CD14-positive monocyte (primary cell): ENCODE measurements at regions not wholly inside any gene's neighbourhood (a gene's known extent, or its start where the extent isn't known, plus 50 kb on each side); places are given as distances from the start of the nearest gene placed in this dataset.

ENCODE experiments used
- DNase-seq, 3 donors: peaks; one replicate each; pipeline ENCODE4 v3.0.0-alpha.2; 2011 to 2022
- H2AFZ ChIP-seq: 2 replicates; pipeline ENCODE4 v1.6.0; 2012; ENCODE audit warnings: mild to moderate bottlenecking, low read depth, low read length, inconsistent platforms; ENCODE audit not compliant: insufficient read depth, poor library complexity, severe bottlenecking
- H3K27ac ChIP-seq, 2 donors: 1 replicate in 1 of 2; 2 replicates in 1 of 2; pipeline ENCODE4 v1.5.1; 2012 to 2013; ENCODE audit warnings: low read length in 2 of 2, control low read depth in 1 of 2, inconsistent platforms in 1 of 2, low read depth in 1 of 2, mild to moderate bottlenecking in 1 of 2
- H3K27me3 ChIP-seq, 2 donors: one replicate each; pipeline versions ENCODE4 v1.6.0 to v1.6.1; 2011 to 2013; ENCODE audit warnings: low read length in 2 of 2; ENCODE audit not compliant: control insufficient read depth in 2 of 2, insufficient read depth in 2 of 2
- H3K36me3 ChIP-seq, 2 donors: replicated peaks in 1 of 2; 1 replicate in 1 of 2; 2 replicates in 1 of 2; pipeline versions ENCODE4 v1.5.1 to v1.6.1; 2012 to 2013; ENCODE audit warnings: low read length in 2 of 2, control low read depth in 1 of 2, inconsistent platforms in 1 of 2, mild to moderate bottlenecking in 1 of 2; ENCODE audit not compliant: insufficient read depth in 2 of 2, control insufficient read depth in 1 of 2
- H3K4me1 ChIP-seq, 2 donors: 1 replicate in 1 of 2; 2 replicates in 1 of 2; pipeline versions ENCODE4 v1.5.1 to v1.6.1; 2012 to 2013; ENCODE audit warnings: low read length in 2 of 2, control low read depth in 1 of 2, inconsistent platforms in 1 of 2, mild to moderate bottlenecking in 1 of 2, moderate library complexity in 1 of 2; ENCODE audit not compliant: insufficient read depth in 2 of 2, control insufficient read depth in 1 of 2
- H3K4me2 ChIP-seq: replicated peaks from 2 replicates; pipeline ENCODE3; 2012; ENCODE audit warnings: low read length, moderate library complexity, mild to moderate bottlenecking; ENCODE audit not compliant: poor library complexity, severe bottlenecking; ENCODE audit errors: extremely low read depth
- H3K4me3 ChIP-seq, 3 experiments: fragments of 200-600 bp in 1 of 3; sonication (generic) in 1 of 3; replicated peaks in 1 of 3; 1 replicate in 2 of 3; 2 replicates in 1 of 3; pipeline ENCODE4 v1.5.1; 2011 to 2013; ENCODE audit warnings: low read length in 3 of 3, mild to moderate bottlenecking in 3 of 3, control low read depth in 2 of 3, low read depth in 2 of 3, inconsistent platforms in 1 of 3, moderate library complexity in 1 of 3
- H3K79me2 ChIP-seq: 2 replicates; pipeline ENCODE4 v1.6.0; 2012; ENCODE audit warnings: mild to moderate bottlenecking, control low read depth, inconsistent platforms, low read length, moderate library complexity; ENCODE audit not compliant: insufficient read depth
- H3K9ac ChIP-seq: 2 replicates; pipeline ENCODE4 v1.6.0; 2017; ENCODE audit warnings: low read length, mild to moderate bottlenecking; ENCODE audit not compliant: insufficient read depth, poor library complexity, severe bottlenecking
- H3K9me3 ChIP-seq, 2 donors: replicated peaks in 1 of 2; 1 replicate in 1 of 2; 2 replicates in 1 of 2; pipeline versions ENCODE4 v1.5.1 to v1.6.1; 2012 to 2013; ENCODE audit warnings: low read length in 2 of 2, control low read depth in 1 of 2; ENCODE audit not compliant: control insufficient read depth in 1 of 2, insufficient read depth in 1 of 2
- H4K20me1 ChIP-seq: 2 replicates; pipeline ENCODE4 v1.6.0; 2012; ENCODE audit warnings: mild to moderate bottlenecking, low read length, control low read depth, moderate library complexity; ENCODE audit not compliant: insufficient read depth
- H3K27ac Mint-ChIP-seq, 7 donors: one replicate each; pipeline ENCODE4 v1.8.0; 2020; ENCODE audit warnings: mild to moderate bottlenecking in 7 of 7, mixed read lengths in 7 of 7, moderate library complexity in 6 of 7, inconsistent platforms in 2 of 7
- H3K27me3 Mint-ChIP-seq, 3 donors: one replicate each; pipeline ENCODE4 v1.8.0; 2021 to 2022; ENCODE audit warnings: low read depth in 3 of 3, mild to moderate bottlenecking in 3 of 3, mixed read lengths in 3 of 3, moderate library complexity in 3 of 3, inconsistent platforms in 1 of 3
- H3K36me3 Mint-ChIP-seq, 2 donors: one replicate each; pipeline ENCODE4 v1.8.0; 2020; ENCODE audit warnings: mixed read lengths in 2 of 2, inconsistent platforms in 1 of 2, mild to moderate bottlenecking in 1 of 2
- H3K4me1 Mint-ChIP-seq: one replicate; pipeline ENCODE4 v1.8.0; 2020; ENCODE audit warnings: mild to moderate bottlenecking, mixed read lengths
- H3K4me3 Mint-ChIP-seq, 2 donors: one replicate each; pipeline ENCODE4 v1.8.0; 2020; ENCODE audit warnings: mild to moderate bottlenecking in 2 of 2, mixed read lengths in 2 of 2, moderate library complexity in 1 of 2
- H3K9me3 Mint-ChIP-seq, 7 donors: one replicate each; pipeline ENCODE4 v1.8.0; 2020 to 2022; ENCODE audit warnings: mixed read lengths in 7 of 7, mild to moderate bottlenecking in 6 of 7, moderate library complexity in 6 of 7, inconsistent platforms in 2 of 7
- CTCF ChIP-seq: fragments of 200-600 bp; IDR thresholded peaks from one replicate; pipeline ENCODE4 v1.8.0; 2022; ENCODE audit warnings: antibody characterized with exemption, mild to moderate bottlenecking
- WGBS: methylation state at CpG from one replicate; pipeline ENCODE4 v1.1.5; 2013; ENCODE audit warnings: missing lambda C conversion rate; ENCODE audit not compliant: insufficient coverage; 5-methylcytosine and 5-hydroxymethylcytosine counted together
- intact Hi-C, 2 donors: fragments of 100-400 bp; cut with micrococcal nuclease; formaldehyde crosslinking; loops; one replicate each; pipeline versions ENCODE4 v1.15.0 to v1.15.1; 2023

GRCh38 chr21:20570824-20571232 is 427.4 kb upstream of the NCAM2 start:
- H3K4me3 ChIP-seq = no peak overlapping the region
- H3K27ac ChIP-seq = no peak overlapping the region
- DNase-seq = no peak
- 86% methylated on average over 1 of the region's 2 CpGs for WGBS
- H3K27ac Mint-ChIP-seq = no peak overlapping the region
- TF ChIP-seq CTCF = no peak
- H3K9ac ChIP-seq = no peak overlapping the region
- no peak overlapping the region for H2AFZ ChIP-seq
- H3K4me1 Mint-ChIP-seq = no peaks in the 10 kb centered on the region
- no peaks in the 10 kb centered on the region for H4K20me1 ChIP-seq
- no peaks in the 10 kb centered on the region for H3K27me3 ChIP-seq
- no peaks in the 10 kb centered on the region for H3K36me3 ChIP-seq
- H3K9me3 Mint-ChIP-seq = peaks cover 0 to 7% (median 0%) of the 10 kb centered on the region in 7 donors
- no peaks in the 10 kb centered on the region for H3K4me1 ChIP-seq
- intact Hi-C loops = no loop called here
- no peaks in the 10 kb centered on the region for H3K9me3 ChIP-seq
- no peak overlapping the region for H3K4me3 Mint-ChIP-seq
- no peaks in the 10 kb centered on the region for H3K79me2 ChIP-seq
- no peaks in the 10 kb centered on the region for H3K36me3 Mint-ChIP-seq
- peaks cover 0 to 2% (median 0%) of the 10 kb centered on the region in 3 donors for H3K27me3 Mint-ChIP-seq
- H3K4me2 ChIP-seq = no peak overlapping the region

- no peaks in the 10 kb centered on the region for H3K36me3 Mint-ChIP-seq
- H2AFZ ChIP-seq = no peak overlapping the region
- no peak for TF ChIP-seq CTCF
- H3K4me3 Mint-ChIP-seq = no peak overlapping the region
- H3K9ac ChIP-seq = no peak overlapping the region
- no peak for DNase-seq
- no peaks in the 10 kb centered on the region for H4K20me1 ChIP-seq
- no peaks in the 10 kb centered on the region for H3K9me3 ChIP-seq
- WGBS = 100% methylated on average over 2 of the region's 4 CpGs
- no peaks in the 10 kb centered on the region for H3K4me1 Mint-ChIP-seq
- no peaks in the 10 kb centered on the region for H3K27me3 ChIP-seq
- H3K4me1 ChIP-seq = no peaks in the 10 kb centered on the region
- H3K79me2 ChIP-seq = no peaks in the 10 kb centered on the region
- no peak overlapping the region for H3K4me2 ChIP-seq
- peaks cover 0 to 2% (median 0%) of the 10 kb centered on the region in 3 donors for H3K27me3 Mint-ChIP-seq
- H3K9me3 Mint-ChIP-seq = peaks cover 0 to 5% (median 0%) of the 10 kb centered on the region in 7 donors
- intact Hi-C loops = no loop called here
- no peak overlapping the region for H3K4me3 ChIP-seq
- H3K27ac ChIP-seq = no peak overlapping the region
- H3K27ac Mint-ChIP-seq = no peak overlapping the region
- H3K36me3 ChIP-seq = no peaks in the 10 kb centered on the region
These were observed 425.6 kb upstream of the NCAM2 start for GRCh38 chr21:20572582-20572981.
